Left forelimb (tissue), 1 donor: ENCODE measurements at regions not wholly inside any gene's neighbourhood (a gene's known extent, or its start where the extent isn't known, plus 50 kb on each side); places are given as distances from the start of the nearest gene placed in this dataset.

Experiments
- DNase-seq: peaks from one replicate; pipeline ENCODE4 v3.0.0-alpha.2; 2018; ENCODE audit warnings: low spot score

DNA sequence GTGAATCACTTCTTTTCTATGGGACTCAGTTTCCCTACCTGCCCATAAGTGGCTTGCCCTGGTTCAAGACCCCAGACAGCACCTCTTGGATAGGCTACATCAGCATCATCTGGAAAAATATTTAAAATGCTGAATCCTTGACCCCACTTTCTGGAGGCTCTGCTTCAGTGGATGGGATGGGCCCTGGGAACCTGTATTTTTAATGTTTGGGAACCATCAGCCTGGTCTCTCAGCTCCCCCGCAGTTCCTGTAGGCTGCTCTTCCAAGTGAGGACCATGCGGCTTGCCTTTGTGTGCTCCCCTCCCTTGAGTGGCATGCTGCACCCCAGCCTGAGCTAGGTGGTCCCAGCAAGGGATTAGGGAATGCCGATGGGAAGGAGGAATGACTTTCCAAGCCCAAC, 68.3 kb upstream of the CRHR1 start:
- DNase-seq: no peak

DNA sequence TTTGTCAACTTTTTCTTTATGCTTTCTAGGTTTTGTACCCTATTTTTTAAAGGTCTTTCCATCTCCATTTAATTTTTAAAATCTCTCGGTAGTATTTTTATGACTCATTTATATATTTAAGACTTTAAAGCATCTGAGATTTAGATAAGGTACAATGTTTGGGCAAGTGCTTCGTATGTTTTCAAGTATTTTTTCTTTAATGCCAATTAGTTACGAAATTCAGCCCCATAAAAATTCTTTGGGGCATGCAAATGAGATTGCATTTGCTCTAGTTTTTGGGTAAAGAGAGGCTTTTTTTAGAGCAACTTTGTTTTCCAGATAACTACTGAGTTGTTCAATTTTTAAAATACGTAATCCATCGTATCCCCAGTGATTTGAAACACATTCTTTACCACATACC, 65.3 kb upstream of the CRHR1 start:
- DNase-seq: no peak

DNA sequence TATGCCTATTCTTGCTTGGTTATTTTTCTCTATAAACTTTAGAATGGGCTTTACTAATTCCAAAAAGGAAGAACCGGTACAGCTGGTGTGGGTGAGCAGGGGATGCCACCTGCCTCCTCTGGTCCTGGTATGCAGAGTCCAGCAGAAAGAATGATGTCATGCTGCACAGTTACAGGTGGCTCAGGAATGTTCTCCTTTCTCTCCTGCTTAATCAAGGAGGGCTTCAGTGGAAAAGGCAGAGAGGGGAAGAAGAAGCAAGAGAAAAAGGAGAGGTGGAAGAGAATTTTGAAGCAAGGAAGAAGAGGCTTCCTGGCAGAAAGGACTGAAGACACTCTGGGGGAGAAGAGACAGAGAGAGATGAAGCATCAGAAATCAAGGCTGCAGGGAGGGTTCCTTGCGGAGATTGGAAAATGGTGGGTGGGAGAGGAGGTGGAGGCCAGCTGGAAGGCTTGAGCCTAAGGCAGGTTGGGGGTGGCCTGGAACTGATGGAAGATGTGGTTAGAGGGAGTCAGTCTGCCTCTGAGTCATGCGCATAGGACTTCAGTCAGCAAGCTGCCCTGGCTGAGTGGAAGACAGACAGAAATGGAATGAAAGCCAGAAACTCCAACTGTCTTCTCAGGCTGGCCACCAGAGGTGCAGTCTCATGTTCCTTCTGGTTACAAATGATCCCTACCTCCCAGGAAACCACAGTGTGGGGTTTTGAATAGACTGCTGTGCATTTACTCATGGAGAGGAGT, 64.6 kb upstream of the CRHR1 start:
- no peak for DNase-seq

DNA sequence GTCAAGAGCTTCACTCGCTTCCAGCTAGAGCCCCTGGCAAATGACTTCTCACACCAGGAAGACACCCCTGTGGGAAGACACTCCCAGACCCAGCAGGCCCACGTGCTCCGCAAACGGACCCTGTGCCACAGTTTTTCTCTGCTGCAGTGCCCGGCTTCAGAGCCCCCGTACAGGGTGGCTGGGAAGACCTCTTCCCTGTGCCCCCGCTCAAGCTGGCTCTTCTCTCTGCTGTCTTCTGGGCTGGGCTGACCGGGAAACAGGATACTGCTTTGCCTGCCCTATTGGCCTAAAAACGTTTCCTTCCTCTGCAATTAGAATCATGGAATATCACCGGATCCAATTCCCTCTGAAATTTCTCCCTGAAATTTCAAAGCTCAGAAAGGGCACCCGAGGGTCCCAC, 63.7 kb upstream of the CRHR1 start:
- DNase-seq: no peak

DNA sequence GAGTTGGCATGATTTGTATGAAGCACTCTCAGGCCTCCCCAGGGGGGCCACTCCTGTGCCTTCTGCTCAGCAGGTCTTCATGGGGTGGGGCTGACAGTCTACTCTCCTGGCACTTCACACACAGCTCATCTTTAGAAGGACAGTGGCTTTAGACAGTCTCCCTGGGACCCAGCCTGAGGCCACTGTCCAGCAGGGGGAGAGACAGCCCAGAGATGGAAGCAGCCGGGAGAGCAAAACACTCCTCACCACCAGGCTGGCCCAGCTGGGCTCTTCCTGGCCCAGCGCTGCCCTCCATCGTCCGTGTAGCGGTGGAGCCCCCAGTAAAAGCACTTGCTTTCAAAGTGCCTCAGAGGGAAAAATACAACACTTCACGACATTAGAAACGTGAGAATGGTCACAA, 62.0 kb upstream of the CRHR1 start:
- no peak for DNase-seq

DNA sequence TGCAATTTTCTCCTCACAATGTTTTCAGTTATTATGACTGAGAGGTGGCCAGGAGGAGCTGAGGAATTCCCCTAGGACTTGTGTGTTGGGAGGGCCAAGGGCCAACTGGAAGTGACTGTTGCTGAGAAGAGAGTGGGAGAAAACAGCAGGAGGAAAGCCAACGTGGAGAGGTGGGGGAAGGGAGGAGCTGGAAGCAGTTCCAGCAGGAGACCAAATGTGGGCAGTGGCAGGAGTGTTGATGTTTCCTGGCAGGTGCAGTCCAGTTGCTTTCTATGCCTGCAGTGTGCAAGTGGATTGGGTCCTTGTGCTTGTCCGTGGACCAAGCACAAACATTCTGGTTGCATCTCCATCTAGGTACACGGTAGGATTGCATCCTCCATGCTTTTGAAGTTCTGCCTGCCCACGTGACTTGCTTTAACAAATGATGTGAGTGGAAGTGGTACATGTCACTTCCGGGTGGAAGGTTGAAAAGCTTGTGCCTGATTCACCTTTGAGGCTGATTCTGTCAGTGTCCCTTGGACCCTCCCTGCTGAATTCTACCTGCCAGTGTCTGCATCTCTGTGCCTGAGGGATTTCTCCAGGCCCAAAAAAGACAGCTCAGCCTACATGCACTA, 54.7 kb upstream of the CRHR1 start:
- no peak for DNase-seq

DNA sequence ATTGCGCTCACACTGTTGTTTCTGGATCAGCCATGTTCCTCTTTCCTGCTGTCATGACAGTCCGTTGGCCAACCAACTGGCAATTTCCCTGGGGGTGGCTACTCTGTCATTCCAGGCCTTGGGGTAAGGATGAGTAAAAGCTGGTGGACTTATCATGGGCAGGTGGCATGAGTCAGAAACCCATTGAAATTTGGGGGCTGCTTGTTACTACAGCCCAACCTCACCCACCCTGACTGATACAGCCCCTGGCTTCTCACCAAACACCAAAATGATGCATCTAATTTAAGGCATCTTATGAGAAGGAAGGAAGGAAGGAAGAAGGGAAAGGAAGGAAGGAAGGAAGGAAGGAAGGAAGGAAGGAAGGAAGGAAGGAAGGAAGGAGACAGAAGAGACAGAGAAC, 53.9 kb upstream of the CRHR1 start:
- no peak for DNase-seq

DNA sequence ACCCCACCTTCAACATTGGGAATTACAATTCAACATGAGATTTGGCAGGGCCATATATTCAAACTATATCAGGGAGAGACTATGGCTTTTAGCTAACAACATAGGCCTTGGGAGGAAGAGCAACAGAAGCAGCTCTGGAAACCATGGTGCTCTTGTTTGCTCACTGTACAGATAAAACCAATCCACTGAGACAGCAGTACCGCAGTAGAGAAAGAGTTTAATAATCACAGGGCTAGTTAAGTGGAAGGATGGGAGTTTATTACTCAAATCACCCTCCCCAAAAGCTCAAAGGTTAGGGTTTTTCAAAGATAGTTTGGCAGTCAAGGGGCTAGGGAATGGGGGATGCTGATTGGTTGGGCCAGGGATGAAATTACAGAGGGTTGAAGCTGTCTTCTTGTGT, 52.7 kb upstream of the CRHR1 start:
- DNase-seq: no peak

DNA sequence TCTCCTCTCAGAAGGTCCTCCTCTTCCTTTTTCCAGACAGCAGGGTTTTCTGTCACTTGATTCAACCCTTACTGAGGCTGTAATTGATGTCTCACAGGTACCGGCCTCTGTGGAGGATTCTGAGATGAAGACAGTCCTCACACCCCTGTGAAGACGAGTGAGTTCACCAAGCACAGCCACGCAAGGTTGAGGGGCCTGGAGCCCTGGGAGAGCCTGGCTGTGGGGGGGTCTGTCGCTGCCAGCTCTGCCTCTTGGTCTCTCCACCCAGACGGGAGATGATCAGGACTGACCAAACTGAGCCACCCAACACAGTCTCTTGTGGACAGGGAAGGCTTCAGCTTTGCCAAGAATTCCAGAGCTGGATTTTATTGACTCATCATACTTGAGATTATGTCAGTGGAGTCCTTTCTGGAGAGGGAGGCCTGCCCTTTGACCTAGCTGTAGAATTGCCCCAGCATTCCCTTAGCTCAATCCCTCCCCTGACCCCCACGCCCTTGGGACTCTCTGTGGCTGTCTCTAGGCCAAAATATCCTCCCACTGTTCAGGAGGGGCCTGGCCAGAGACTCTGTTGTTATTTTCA, 51.1 kb upstream of the CRHR1 start:
- peak; percentile 31 for DNase-seq

DNA sequence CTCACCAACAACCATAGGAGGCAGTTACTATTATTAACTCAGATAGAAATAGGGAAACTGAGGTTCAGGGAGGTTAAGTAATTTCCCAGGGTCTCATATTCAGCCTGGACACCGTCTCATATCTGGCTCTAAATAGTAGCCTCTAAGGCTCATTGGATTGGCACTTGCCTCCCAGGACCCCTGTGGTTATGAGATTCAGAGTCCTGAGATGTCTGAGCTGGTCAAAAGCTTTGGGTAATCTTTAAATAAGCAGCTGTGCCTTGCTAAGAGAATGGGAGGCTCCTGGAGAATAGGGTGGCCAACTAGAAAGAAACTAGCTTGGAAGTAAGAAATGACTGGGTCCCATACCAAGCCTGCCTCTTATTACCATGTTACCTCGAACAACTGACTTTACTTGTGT, 50.3 kb upstream of the CRHR1 start:
- no peak for DNase-seq
